SK-N-SH treated with all-trans-retinoic acid at 6 μM for 48 hours (cell line): ENCODE measurements at regions not wholly inside any gene's neighbourhood (a gene's known extent, or its start where the extent isn't known, plus 50 kb on each side); places are given as distances from the start of the nearest gene placed in this dataset.

Experiments
- ATAC-seq: fragments of 200-7000 bp; cut with Tn5 transposase; 3 replicates; pipeline ENCODE4 v1.9.1; 2020; ENCODE audit warnings: mild to moderate bottlenecking, moderate library complexity
- ARNTL ChIP-seq: fragments of 450-650 bp; formaldehyde crosslinking; IDR thresholded peaks from 2 replicates; pipeline ENCODE4 v1.5.0; 2020; ENCODE audit warnings: low read depth, mild to moderate bottlenecking, moderate library complexity, borderline replicate concordance
- CSDC2 ChIP-seq: fragments of 250-450 bp; sonication (Bioruptor Pico); IDR thresholded peaks from 2 replicates; pipeline ENCODE4 v1.5.0; 2020; ENCODE audit warnings: mild to moderate bottlenecking, moderate library complexity
- ESRRG ChIP-seq: fragments of 250-450 bp; sonication (Bioruptor Pico); IDR thresholded peaks from 2 replicates; pipeline ENCODE4 v1.6.1; 2021; ENCODE audit warnings: mild to moderate bottlenecking
- GLIS3 ChIP-seq: fragments of 250-450 bp; sonication (Bioruptor Pico); IDR thresholded peaks from 2 replicates; pipeline ENCODE4 v1.5.0; 2020; ENCODE audit warnings: mild to moderate bottlenecking, moderate library complexity
- ISL1 ChIP-seq: fragments of 250-450 bp; sonication (Bioruptor Pico); IDR thresholded peaks from 2 replicates; pipeline ENCODE4 v2.1.2; 2022; ENCODE audit warnings: mild to moderate bottlenecking, moderate library complexity
- OSR1 ChIP-seq: fragments of 250-450 bp; sonication (Bioruptor Pico); IDR thresholded peaks from 2 replicates; pipeline ENCODE4 v1.8.0; 2022; ENCODE audit warnings: moderate library complexity, mild to moderate bottlenecking, inconsistent platforms
- SNAI2 ChIP-seq: fragments of 250-450 bp; sonication (Bioruptor Pico); IDR thresholded peaks from 2 replicates; pipeline ENCODE4 v1.5.0; 2020; ENCODE audit warnings: mild to moderate bottlenecking, moderate library complexity
- TCF4 ChIP-seq: fragments of 250-450 bp; sonication (Bioruptor Pico); IDR thresholded peaks from 2 replicates; pipeline ENCODE4 v1.8.0; 2021; ENCODE audit warnings: mild to moderate bottlenecking, moderate library complexity, borderline replicate concordance
- TOX ChIP-seq: fragments of 250-450 bp; sonication (Bioruptor Pico); IDR thresholded peaks from 2 replicates; pipeline ENCODE4 v1.8.0; 2021; ENCODE audit warnings: mild to moderate bottlenecking, moderate library complexity, borderline replicate concordance
- ZC3H10 ChIP-seq: fragments of 250-450 bp; sonication (Bioruptor Pico); IDR thresholded peaks from 2 replicates; pipeline ENCODE4 v1.5.1; 2021; ENCODE audit warnings: mild to moderate bottlenecking, moderate library complexity
- ZFP30 ChIP-seq: fragments of 450-650 bp; formaldehyde crosslinking; IDR thresholded peaks from 2 replicates; pipeline ENCODE4 v1.5.0; 2022; ENCODE audit warnings: mild to moderate bottlenecking, moderate library complexity
- ZNF565 ChIP-seq: fragments of 450-650 bp; formaldehyde crosslinking; conservative IDR thresholded peaks from 2 replicates; pipeline ENCODE4 v1.5.0; 2020; ENCODE audit warnings: low read depth, mild to moderate bottlenecking, moderate library complexity
- ZNF8 ChIP-seq: fragments of 450-650 bp; formaldehyde crosslinking; IDR thresholded peaks from 2 replicates; pipeline ENCODE4 v1.5.0; 2020; ENCODE audit warnings: mild to moderate bottlenecking, moderate library complexity
- TF ChIP-seq, protein P1 (sequence below): fragments of 250-450 bp; sonication (Bioruptor Pico); IDR thresholded peaks from 2 replicates; pipeline ENCODE4 v1.5.1; 2020; ENCODE audit warnings: low read depth, mild to moderate bottlenecking, moderate library complexity
- TF ChIP-seq, protein P2 (sequence below): fragments of 250-450 bp; sonication (Bioruptor Pico); IDR thresholded peaks from 2 replicates; pipeline ENCODE4 v1.5.1; 2021; ENCODE audit warnings: mild to moderate bottlenecking, moderate library complexity
- TF ChIP-seq, protein P3 (sequence below): fragments of 250-450 bp; sonication (Bioruptor Pico); IDR thresholded peaks from 2 replicates; pipeline ENCODE4 v1.8.0; 2021; ENCODE audit warnings: low read depth, mild to moderate bottlenecking, moderate library complexity, borderline replicate concordance
- TF ChIP-seq, protein P4 (sequence below): fragments of 250-450 bp; sonication (Bioruptor Pico); IDR thresholded peaks from 2 replicates; pipeline ENCODE4 v1.5.0; 2020; ENCODE audit warnings: mild to moderate bottlenecking, moderate library complexity

DNA sequence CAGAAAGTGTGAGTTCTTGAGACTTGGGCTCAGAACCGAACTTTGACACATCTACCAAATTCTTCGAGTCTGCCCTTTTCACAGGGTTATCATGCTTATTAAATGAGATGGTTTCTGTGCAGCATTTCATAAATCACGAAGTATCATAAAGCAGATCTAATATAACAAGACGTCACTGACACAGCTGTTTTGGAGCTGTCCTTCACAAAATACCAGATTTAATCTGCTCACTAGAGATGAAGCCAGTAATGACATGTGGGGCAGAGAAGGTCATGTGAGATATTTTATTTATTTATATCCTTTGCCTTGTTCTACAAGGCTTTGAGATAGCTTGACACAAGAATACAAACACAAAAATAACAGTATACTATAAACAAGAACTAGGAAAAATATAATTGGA is 127.0 kb downstream of the RPAP3 start:
- ATAC-seq, result no peak
- no peak for TF ChIP-seq ZC3H10 (CRISPR knock-in tag)

GRCh38 chr12:47577206-47577989 is 128.4 kb downstream of the RPAP3 start:
- TF ChIP-seq ZNF8 (CRISPR knock-in tag), result no peak
- TF ChIP-seq ARNTL (CRISPR knock-in tag), result no peak
- TF ChIP-seq OSR1 (CRISPR knock-in tag), result no peak
- TF ChIP-seq, protein P1, sequence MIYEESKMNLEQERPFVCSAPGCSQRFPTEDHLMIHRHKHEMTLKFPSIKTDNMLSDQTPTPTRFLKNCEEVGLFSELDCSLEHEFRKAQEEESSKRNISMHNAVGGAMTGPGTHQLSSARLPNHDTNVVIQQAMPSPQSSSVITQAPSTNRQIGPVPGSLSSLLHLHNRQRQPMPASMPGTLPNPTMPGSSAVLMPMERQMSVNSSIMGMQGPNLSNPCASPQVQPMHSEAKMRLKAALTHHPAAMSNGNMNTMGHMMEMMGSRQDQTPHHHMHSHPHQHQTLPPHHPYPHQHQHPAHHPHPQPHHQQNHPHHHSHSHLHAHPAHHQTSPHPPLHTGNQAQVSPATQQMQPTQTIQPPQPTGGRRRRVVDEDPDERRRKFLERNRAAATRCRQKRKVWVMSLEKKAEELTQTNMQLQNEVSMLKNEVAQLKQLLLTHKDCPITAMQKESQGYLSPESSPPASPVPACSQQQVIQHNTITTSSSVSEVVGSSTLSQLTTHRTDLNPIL (CRISPR knock-in tag), result no peak
- no peak for TF ChIP-seq TOX (CRISPR knock-in tag)
- ATAC-seq, result no peak

GRCh38 chr12:47576289-47576945 is 129.4 kb downstream of the RPAP3 start:
- ATAC-seq, result no peak

More at GRCh38 chr12:47576289-47576945, 129.4 kb downstream of the RPAP3 start:
- TF ChIP-seq ISL1 (CRISPR knock-in tag) (no peak), TOX (CRISPR knock-in tag) (no peak), OSR1 (CRISPR knock-in tag) (no peak), GLIS3 (no peak), ZFP30 (no peak), ZC3H10 (CRISPR knock-in tag) (no peak), SNAI2 (CRISPR knock-in tag) (no peak), ESRRG (CRISPR knock-in tag) (no peak), CSDC2 (CRISPR knock-in tag) (no peak), ARNTL (CRISPR knock-in tag) (no peak), ZNF565 (CRISPR knock-in tag) (no peak), TCF4 (CRISPR knock-in tag) (no peak)
- TF ChIP-seq, protein P2, sequence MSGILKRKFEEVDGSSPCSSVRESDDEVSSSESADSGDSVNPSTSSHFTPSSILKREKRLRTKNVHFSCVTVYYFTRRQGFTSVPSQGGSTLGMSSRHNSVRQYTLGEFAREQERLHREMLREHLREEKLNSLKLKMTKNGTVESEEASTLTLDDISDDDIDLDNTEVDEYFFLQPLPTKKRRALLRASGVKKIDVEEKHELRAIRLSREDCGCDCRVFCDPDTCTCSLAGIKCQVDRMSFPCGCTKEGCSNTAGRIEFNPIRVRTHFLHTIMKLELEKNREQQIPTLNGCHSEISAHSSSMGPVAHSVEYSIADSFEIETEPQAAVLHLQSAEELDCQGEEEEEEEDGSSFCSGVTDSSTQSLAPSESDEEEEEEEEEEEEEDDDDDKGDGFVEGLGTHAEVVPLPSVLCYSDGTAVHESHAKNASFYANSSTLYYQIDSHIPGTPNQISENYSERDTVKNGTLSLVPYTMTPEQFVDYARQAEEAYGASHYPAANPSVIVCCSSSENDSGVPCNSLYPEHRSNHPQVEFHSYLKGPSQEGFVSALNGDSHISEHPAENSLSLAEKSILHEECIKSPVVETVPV (CRISPR knock-in tag), result no peak
- TF ChIP-seq, protein P1 (CRISPR knock-in tag), result no peak
- TF ChIP-seq, protein P3, sequence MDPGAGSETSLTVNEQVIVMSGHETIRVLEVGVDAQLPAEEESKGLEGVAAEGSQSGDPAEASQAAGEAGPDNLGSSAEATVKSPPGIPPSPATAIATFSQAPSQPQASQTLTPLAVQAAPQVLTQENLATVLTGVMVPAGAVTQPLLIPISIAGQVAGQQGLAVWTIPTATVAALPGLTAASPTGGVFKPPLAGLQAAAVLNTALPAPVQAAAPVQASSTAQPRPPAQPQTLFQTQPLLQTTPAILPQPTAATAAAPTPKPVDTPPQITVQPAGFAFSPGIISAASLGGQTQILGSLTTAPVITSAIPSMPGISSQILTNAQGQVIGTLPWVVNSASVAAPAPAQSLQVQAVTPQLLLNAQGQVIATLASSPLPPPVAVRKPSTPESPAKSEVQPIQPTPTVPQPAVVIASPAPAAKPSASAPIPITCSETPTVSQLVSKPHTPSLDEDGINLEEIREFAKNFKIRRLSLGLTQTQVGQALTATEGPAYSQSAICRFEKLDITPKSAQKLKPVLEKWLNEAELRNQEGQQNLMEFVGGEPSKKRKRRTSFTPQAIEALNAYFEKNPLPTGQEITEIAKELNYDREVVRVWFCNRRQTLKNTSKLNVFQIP, result no peak
- TF ChIP-seq, protein P4, sequence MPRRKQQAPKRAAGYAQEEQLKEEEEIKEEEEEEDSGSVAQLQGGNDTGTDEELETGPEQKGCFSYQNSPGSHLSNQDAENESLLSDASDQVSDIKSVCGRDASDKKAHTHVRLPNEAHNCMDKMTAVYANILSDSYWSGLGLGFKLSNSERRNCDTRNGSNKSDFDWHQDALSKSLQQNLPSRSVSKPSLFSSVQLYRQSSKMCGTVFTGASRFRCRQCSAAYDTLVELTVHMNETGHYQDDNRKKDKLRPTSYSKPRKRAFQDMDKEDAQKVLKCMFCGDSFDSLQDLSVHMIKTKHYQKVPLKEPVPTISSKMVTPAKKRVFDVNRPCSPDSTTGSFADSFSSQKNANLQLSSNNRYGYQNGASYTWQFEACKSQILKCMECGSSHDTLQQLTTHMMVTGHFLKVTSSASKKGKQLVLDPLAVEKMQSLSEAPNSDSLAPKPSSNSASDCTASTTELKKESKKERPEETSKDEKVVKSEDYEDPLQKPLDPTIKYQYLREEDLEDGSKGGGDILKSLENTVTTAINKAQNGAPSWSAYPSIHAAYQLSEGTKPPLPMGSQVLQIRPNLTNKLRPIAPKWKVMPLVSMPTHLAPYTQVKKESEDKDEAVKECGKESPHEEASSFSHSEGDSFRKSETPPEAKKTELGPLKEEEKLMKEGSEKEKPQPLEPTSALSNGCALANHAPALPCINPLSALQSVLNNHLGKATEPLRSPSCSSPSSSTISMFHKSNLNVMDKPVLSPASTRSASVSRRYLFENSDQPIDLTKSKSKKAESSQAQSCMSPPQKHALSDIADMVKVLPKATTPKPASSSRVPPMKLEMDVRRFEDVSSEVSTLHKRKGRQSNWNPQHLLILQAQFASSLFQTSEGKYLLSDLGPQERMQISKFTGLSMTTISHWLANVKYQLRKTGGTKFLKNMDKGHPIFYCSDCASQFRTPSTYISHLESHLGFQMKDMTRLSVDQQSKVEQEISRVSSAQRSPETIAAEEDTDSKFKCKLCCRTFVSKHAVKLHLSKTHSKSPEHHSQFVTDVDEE (CRISPR knock-in tag), result no peak
- TF ChIP-seq, all 23 proteins: peak for 0
